Mesendoderm (in vitro differentiated cells): ENCODE measurements at regions not wholly inside any gene's neighbourhood (a gene's known extent, or its start where the extent isn't known, plus 50 kb on each side); places are given as distances from the start of the nearest gene placed in this dataset.

Source experiments
- DNase-seq: peaks from one replicate; pipeline ENCODE4 v3.0.0; 2013
- H2AK5ac ChIP-seq: 2 replicates; pipeline ENCODE4 v1.6.1; 2013; ENCODE audit warnings: low read length, inconsistent platforms
- H2BK120ac ChIP-seq: 2 replicates; pipeline ENCODE4 v1.6.1; 2013; ENCODE audit warnings: low read depth, mild to moderate bottlenecking, low read length, moderate library complexity, mixed read lengths
- H2BK15ac ChIP-seq: replicated peaks from 2 replicates; pipeline ENCODE4 v1.6.1; 2013; ENCODE audit warnings: low read depth, mild to moderate bottlenecking, moderate library complexity
- H2BK5ac ChIP-seq: 2 replicates; pipeline ENCODE4 v1.6.1; 2013; ENCODE audit warnings: low read length, inconsistent platforms
- H3K18ac ChIP-seq: 2 replicates; pipeline ENCODE4 v1.6.1; 2013; ENCODE audit warnings: mild to moderate bottlenecking, low read length, mixed read lengths
- H3K23ac ChIP-seq: one replicate; pipeline ENCODE4 v1.6.1; 2013; ENCODE audit warnings: low read length
- H3K27ac ChIP-seq: 2 replicates; pipeline ENCODE4 v1.5.1; 2013; ENCODE audit warnings: low read depth, mild to moderate bottlenecking, inconsistent platforms, low read length, moderate library complexity
- H3K27me3 ChIP-seq: 2 replicates; pipeline ENCODE4 v1.6.1; 2013; ENCODE audit warnings: low read length, control low read depth, mild to moderate bottlenecking, inconsistent platforms; ENCODE audit not compliant: insufficient read depth, poor library complexity
- H3K36me3 ChIP-seq: 2 replicates; pipeline ENCODE4 v1.6.1; 2013; ENCODE audit warnings: low read length, inconsistent platforms; ENCODE audit not compliant: control insufficient read depth, insufficient read depth
- H3K4ac ChIP-seq: one replicate; pipeline ENCODE4 v1.6.1; 2013; ENCODE audit warnings: low read depth, mild to moderate bottlenecking, low read length, moderate library complexity
- H3K4me1 ChIP-seq: 2 replicates; pipeline ENCODE4 v1.6.1; 2013; ENCODE audit warnings: low read depth, low read length, inconsistent platforms; ENCODE audit not compliant: control insufficient read depth
- H3K4me2 ChIP-seq: 2 replicates; pipeline ENCODE4 v1.6.1; 2013; ENCODE audit warnings: low read length
- H3K4me3 ChIP-seq: 2 replicates; pipeline ENCODE4 v1.5.1; 2013; ENCODE audit warnings: mild to moderate bottlenecking, low read length
- H3K56ac ChIP-seq: one replicate; pipeline ENCODE4 v1.6.1; 2013; ENCODE audit warnings: low read length
- H3K79me1 ChIP-seq: 2 replicates; pipeline ENCODE4 v1.6.1; 2013; ENCODE audit warnings: low read length, inconsistent platforms
- H3K79me2 ChIP-seq: 2 replicates; pipeline ENCODE4 v1.6.1; 2013; ENCODE audit warnings: mild to moderate bottlenecking, low read length; ENCODE audit not compliant: control insufficient read depth, insufficient read depth
- H3K9ac ChIP-seq: 2 replicates; pipeline ENCODE4 v1.6.1; 2013; ENCODE audit warnings: low read length, inconsistent platforms
- H4K5ac ChIP-seq: one replicate; pipeline ENCODE4 v1.6.1; 2013; ENCODE audit warnings: low read length
- H4K8ac ChIP-seq: one replicate; pipeline ENCODE4 v1.6.1; 2013; ENCODE audit warnings: low read depth, mild to moderate bottlenecking, control low read depth, low read length, moderate library complexity
- WGBS: extraction: QIAGEN DNeasy Blood & Tissue Kit; methylation state at CpG from one replicate; pipeline ENCODE4 v1.1.7; 2013; ENCODE audit warnings: low lambda C conversion rate, missing lambda C conversion rate; ENCODE audit not compliant: insufficient coverage; ENCODE audit errors: extremely low coverage; 5-methylcytosine and 5-hydroxymethylcytosine counted together

DNA sequence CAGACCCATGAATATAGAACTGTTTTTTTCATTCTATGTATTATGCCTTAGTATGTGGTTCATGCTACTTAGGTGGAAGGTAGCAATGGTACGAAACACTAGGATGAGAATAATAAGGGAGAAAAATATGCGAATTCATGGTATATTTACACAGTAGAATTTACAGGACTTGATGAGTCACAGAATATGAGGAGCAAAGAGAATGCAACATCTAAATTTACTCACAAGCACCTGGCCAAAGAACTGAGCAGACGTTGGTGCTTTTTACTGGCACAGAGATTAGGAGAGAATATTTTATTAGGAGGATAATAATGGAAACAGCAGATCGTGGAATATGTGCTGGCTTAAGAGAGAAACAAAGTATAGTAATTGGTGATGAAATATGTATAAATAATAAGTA lies 785.4 kb upstream of the ROBO1 start:
- Histone ChIP-seq H3K23ac (no peak overlapping the region), H3K36me3 (no peaks in the 10 kb centered on the region), H4K5ac (no peak overlapping the region), H3K27me3 (no peaks in the 10 kb centered on the region), H3K79me2 (no peaks in the 10 kb centered on the region), H3K18ac (no peak overlapping the region), H4K8ac (no peak overlapping the region), H2AK5ac (no peak overlapping the region), H3K4me3 (no peak overlapping the region), H3K9ac (no peak overlapping the region), H3K4me2 (no peak overlapping the region), H3K4ac (no peak overlapping the region), H3K27ac (no peak overlapping the region), H3K56ac (no peak overlapping the region), H3K79me1 (no peaks in the 10 kb centered on the region), H2BK120ac (no peak overlapping the region), H3K4me1 (no peaks in the 10 kb centered on the region), H2BK5ac (no peak overlapping the region), H2BK15ac (no peak overlapping the region)
- DNase-seq: no peak
- 100% methylated on average over 1 of the region's 4 CpGs for WGBS

DNA sequence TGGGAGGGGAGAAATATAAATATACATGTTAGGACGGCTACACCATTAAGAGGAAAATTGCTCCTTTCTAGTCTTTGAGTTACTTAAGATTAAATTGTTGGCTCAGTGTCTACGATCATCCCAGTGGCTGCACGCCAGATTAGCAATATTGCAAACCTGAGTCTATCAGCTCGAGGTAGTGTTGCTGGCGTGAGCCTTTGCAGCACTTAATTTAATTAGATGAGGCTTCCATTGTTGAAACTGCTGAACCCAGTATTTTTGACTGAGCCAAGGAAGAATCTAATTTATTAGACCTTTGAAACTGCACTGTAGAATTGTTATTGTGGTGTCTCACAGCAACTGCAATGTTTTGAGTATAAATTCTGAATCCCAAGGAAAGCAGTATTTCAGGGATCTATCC lies 782.4 kb upstream of the ROBO1 start:
- Histone ChIP-seq H3K4me2 (no peak overlapping the region), H3K79me2 (no peaks in the 10 kb centered on the region), H3K36me3 (no peaks in the 10 kb centered on the region), H3K79me1 (no peaks in the 10 kb centered on the region), H3K56ac (no peak overlapping the region), H3K27me3 (no peaks in the 10 kb centered on the region), H3K23ac (no peak overlapping the region), H2BK5ac (no peak overlapping the region), H3K4ac (no peak overlapping the region), H2BK120ac (no peak overlapping the region), H2AK5ac (no peak overlapping the region), H3K4me3 (no peak overlapping the region), H4K5ac (no peak overlapping the region), H3K18ac (no peak overlapping the region), H3K27ac (no peak overlapping the region), H3K4me1 (no peaks in the 10 kb centered on the region), H4K8ac (no peak overlapping the region), H2BK15ac (no peak overlapping the region), H3K9ac (no peak overlapping the region)
- DNase-seq: no peak
- no CpG with 5 or more reads among the region's 5 CpGs for WGBS

DNA sequence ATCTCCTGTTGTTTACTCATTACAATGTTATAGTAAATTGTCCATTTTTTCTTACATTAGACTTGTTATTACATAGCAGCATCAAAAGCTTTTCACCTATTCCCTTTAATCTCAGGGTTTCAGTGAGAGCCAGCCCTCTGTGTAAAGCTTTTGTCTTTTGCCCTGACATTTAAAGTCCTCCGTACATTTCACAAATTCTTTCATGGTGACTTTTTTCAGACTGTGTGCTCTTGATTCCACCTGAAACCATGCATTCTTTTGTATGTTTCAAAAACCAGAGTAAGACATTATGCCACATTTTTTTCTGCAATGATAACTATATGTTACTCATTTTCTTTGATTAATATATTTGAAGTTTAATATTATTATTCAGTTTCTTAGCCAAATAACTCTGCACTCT lies 781.4 kb upstream of the ROBO1 start:
- no peak overlapping the region for H3K27ac ChIP-seq
- no peak overlapping the region for H3K4ac ChIP-seq
- no peaks in the 10 kb centered on the region for H3K36me3 ChIP-seq
- no peak overlapping the region for H4K8ac ChIP-seq
- no peak overlapping the region for H3K4me3 ChIP-seq
- no peak overlapping the region for H2AK5ac ChIP-seq
- H2BK15ac ChIP-seq: no peak overlapping the region
- WGBS: no CpG with 5 or more reads among the region's 1 CpG
- H3K4me2 ChIP-seq: no peak overlapping the region
- H3K79me2 ChIP-seq: no peaks in the 10 kb centered on the region
- no peaks in the 10 kb centered on the region for H3K79me1 ChIP-seq
- H3K9ac ChIP-seq: no peak overlapping the region
- H2BK120ac ChIP-seq: no peak overlapping the region
- no peak overlapping the region for H3K23ac ChIP-seq
- no peaks in the 10 kb centered on the region for H3K27me3 ChIP-seq
- H3K4me1 ChIP-seq: no peaks in the 10 kb centered on the region
- H3K18ac ChIP-seq: no peak overlapping the region
- no peak overlapping the region for H4K5ac ChIP-seq
- H3K56ac ChIP-seq: no peak overlapping the region
- DNase-seq: no peak
- H2BK5ac ChIP-seq: no peak overlapping the region

DNA sequence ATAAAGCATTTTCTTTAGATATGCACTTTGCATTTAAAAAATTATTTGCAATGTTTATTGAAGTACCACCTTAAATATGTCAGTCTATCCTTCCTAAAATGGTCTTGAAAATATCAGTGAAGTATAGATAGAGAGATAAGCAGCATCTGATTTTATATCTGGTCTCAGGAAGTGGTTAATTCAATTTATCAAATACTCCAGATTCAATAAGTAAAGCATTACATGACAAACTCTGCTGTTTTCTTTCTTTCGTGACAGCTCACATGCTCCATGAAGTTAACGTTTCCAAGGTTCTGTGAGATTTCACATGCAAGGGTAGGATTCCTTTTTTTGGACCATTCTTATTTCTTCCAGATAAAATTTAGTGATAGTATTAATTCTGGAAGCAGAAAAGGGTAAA lies 775.4 kb upstream of the ROBO1 start:
- Histone ChIP-seq H3K4me2 (no peak overlapping the region), H3K56ac (no peak overlapping the region), H3K9ac (no peak overlapping the region), H3K36me3 (no peaks in the 10 kb centered on the region), H3K4me3 (no peak overlapping the region), H4K8ac (no peak overlapping the region), H3K4ac (no peak overlapping the region), H3K79me2 (no peaks in the 10 kb centered on the region), H3K27me3 (no peaks in the 10 kb centered on the region), H3K4me1 (no peaks in the 10 kb centered on the region), H2BK5ac (no peak overlapping the region), H2BK120ac (no peak overlapping the region), H3K23ac (no peak overlapping the region), H3K18ac (no peak overlapping the region), H4K5ac (no peak overlapping the region), H3K79me1 (no peaks in the 10 kb centered on the region), H3K27ac (no peak overlapping the region), H2BK15ac (no peak overlapping the region), H2AK5ac (no peak overlapping the region)
- DNase-seq: no peak
- WGBS: no CpG with 5 or more reads among the region's 2 CpGs

DNA sequence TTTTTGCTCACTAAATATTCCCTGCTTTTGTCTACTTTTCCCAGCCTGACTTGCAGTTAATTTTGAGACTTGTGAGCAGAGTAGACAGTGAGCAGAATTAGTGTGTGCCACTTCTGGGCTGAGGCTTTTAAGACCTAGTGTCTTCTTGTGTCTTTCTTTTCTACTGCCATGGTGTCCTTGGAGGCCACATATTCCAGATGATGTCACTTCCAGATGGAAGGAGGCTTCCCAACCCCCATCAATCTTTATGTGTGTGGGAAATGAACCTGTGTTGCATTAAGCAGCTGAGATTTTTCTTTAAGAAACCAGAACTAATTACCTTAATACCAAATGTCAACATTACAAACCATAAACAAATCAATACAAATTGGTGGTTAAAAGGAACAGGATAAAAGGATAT lies 774.7 kb upstream of the ROBO1 start:
- Histone ChIP-seq H2AK5ac (no peak overlapping the region), H4K5ac (no peak overlapping the region), H2BK120ac (no peak overlapping the region), H3K18ac (no peak overlapping the region), H3K27me3 (no peaks in the 10 kb centered on the region), H2BK5ac (no peak overlapping the region), H3K23ac (no peak overlapping the region), H3K9ac (no peak overlapping the region), H3K27ac (no peak overlapping the region), H3K4me1 (no peaks in the 10 kb centered on the region), H4K8ac (no peak overlapping the region), H3K79me2 (no peaks in the 10 kb centered on the region), H3K4me3 (no peak overlapping the region), H3K56ac (no peak overlapping the region), H2BK15ac (no peak overlapping the region), H3K79me1 (no peaks in the 10 kb centered on the region), H3K4me2 (no peak overlapping the region), H3K36me3 (no peaks in the 10 kb centered on the region), H3K4ac (no peak overlapping the region)
- DNase-seq: no peak

DNA sequence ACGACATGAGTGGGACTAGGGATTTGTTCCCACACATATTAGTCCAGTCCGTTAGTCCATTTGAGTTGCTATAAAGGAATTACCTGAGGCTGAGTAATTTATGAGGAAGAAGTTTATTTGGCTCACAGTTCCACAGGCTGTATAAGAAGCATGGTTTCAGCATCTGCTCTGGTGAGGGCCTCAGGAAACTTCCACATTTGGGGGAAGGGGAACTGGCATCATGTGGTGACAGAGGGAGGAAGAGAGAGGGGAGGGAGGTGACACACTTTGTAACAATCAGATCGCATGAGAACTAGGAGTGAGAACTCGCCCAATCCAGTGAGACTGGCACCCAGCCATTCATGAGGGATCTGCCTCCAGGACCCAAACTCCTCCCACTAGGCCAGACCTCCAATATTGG lies 769.9 kb upstream of the ROBO1 start:
- Histone ChIP-seq H4K5ac (no peak overlapping the region), H3K79me1 (no peaks in the 10 kb centered on the region), H3K18ac (no peak overlapping the region), H3K4ac (no peak overlapping the region), H4K8ac (no peak overlapping the region), H2BK120ac (no peak overlapping the region), H3K27ac (no peak overlapping the region), H3K79me2 (no peaks in the 10 kb centered on the region), H3K9ac (no peak overlapping the region), H3K56ac (no peak overlapping the region), H3K4me2 (no peak overlapping the region), H3K36me3 (no peaks in the 10 kb centered on the region), H2AK5ac (no peak overlapping the region), H3K4me3 (no peak overlapping the region), H2BK15ac (no peak overlapping the region), H2BK5ac (no peak overlapping the region), H3K23ac (no peak overlapping the region), H3K4me1 (no peaks in the 10 kb centered on the region), H3K27me3 (no peaks in the 10 kb centered on the region)
- WGBS: no CpG with 5 or more reads among the region's 4 CpGs
- DNase-seq: no peak
